NCI-H748 treated with DMSO at 0.1 percent for 48 hours (cell line): ENCODE measurements at regions not wholly inside any gene's neighbourhood (a gene's known extent, or its start where the extent isn't known, plus 50 kb on each side); places are given as distances from the start of the nearest gene placed in this dataset.

ENCODE experiments used
- DNase-seq: peaks from one replicate; lab custom pipeline; 2025; lab: John Stamatoyannopoulos, UW

DNA sequence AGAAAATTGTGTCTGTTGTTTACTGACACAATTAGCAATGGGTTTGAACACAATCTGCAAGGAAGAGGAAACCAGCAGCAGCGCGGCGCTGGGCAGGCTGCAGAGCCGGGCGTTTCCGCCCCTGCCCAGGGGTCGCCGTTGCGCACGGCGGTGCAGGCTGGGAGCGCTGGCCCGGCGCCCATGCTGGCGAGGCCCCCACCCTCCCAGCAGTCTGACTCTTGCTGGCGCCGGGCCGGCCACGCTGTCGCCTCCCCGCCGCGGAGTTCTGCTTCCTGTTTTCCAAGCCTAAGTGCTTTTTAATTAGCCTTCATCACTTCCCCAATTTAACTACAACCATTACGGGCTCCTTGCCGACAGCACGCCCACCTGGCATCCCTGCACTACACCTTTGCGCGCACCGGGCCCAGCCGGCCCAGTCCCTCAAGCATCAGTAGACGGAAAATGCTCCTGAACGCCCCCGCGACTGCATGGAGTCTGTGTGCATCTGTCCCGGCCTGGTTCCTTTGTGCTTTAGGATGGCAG is 212.1 kb downstream of the GXYLT1 start:
- DNase-seq, result peak; percentile 100

DNA sequence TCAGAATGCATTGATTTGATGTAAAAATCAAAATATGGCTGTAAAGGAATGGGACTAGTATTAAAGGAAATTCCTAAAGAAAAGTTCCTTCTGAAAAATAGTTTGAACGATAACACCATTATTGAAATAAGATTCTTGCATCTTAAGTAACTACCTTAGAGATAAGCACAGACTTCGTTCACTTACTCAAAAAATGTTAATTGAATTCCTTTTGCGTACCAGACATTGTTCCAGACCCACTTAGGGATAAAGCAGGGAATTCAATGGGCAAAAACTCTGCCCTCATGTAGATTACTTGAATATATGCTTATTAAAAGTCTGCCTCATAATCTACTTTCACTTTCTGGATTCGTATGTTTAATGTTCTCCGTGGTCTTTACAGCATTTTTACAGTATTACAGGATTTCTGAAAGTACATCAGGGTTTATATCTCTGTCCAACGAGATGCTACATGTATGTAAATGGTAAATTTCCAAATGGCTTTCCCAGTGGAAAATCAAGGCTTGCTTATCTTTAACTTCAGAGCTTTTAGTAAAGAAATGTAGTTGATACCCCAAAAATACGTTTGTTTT is 213.7 kb downstream of the GXYLT1 start:
- DNase-seq, result no peak

DNA sequence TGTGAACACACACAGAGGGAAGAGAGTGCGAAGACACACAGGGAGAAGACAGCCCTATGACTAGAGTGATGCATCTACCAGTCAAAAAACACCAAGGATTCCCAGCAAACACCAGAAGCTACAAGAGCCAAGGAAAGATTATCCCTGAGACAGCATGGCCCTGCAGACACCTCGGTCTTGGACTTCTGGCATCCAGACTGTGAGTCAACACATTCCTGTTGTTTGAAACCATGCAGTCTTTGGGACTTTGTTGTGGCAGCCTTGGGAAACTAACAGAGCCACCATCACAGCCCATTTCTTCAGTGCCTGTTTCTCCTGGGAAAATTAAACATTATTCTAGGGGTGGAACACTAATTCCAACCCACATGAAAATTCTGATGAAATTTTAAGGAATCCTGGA is 220.6 kb downstream of the GXYLT1 start:
- no peak for DNase-seq

DNA sequence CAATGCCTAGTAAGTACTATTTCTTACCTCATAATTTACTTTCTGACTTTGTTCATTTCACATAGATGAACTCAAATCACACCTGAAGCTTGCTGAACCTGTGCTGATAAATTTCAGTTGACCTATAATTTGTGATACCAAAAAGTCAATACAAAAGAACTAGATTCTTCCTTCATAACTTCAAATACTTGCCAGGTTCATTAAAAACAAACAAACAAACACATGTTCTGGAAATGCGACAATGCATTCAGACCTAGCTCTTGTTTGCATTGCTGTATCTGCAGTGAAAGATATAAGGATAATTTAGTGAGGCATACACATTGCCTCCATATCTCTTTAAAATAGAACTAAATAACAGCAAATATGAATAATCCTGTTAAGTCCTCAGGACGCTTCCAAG is 221.3 kb downstream of the GXYLT1 start:
- DNase-seq, result no peak

DNA sequence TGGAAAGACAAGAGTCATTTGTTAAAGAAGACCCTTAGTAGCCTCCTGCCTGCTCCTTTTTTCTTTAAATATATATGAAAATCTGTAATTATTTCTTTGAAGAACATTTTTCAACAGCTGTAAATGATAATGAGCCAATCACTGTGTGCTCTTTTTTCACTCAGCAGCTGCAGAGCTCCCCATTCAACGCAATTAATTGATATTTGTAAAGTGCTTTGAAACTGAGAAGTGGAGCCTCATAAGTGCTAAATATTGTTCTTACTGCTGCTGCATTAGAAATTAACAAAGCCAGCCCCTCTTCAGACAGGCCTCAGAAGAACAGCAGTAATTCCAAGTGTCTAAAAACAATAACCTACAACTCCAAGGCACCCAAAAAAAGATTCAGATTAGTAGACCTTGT is 224.3 kb downstream of the GXYLT1 start:
- DNase-seq, result peak; percentile 98

DNA sequence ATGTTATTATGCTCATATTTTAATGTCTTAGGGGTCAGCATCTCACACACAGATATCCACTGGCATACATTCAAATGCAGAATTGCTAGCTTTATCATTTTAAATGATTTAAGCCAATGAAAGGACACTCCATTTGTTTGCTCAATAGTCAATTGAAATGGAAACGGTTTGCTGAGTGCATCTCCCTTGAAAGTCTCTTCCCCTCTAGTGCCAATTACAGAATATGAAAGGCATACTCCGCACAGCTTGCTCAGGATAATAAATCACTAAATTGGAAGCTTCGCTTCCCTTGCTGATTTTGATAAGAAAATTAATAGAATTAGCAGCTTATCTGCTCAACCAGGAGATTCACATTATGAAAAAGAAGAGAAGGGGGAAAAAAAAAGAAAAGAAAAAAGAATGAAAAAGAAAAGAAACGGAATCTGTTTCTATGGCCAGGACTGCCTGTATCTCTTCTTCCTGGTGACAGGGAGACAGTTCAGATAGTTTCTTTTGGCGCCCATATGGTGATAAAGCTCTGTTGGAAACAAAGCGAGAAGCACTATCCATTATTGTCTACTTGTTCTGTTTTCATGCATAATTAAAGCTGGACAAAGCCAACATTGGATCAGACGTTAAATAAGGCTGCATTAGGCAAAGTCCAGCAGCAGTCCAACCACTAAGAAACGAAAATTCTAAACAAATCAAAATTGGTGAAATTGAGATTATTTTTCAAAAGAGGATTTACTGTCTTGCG is 225.0 kb downstream of the GXYLT1 start:
- peak; percentile 98 for DNase-seq

DNA sequence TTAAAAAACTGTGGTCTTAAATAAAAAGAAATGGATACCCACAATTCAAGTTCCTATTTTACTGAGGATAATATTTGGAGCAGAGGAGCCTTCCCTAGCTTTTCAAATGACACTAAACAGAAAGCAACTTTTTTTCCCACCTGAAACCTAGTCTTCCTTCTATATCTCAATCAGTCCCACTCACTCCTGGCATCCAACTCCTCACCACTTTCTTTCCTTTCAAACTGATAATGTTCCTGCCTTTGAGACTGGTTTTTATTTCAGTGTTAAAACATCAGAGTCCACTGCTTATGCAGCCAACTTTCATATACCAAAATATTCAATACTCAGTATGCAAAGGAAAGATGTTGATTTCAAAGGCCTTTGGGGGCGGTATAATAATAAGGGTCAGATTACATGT is 225.6 kb downstream of the GXYLT1 start:
- no peak for DNase-seq

DNA sequence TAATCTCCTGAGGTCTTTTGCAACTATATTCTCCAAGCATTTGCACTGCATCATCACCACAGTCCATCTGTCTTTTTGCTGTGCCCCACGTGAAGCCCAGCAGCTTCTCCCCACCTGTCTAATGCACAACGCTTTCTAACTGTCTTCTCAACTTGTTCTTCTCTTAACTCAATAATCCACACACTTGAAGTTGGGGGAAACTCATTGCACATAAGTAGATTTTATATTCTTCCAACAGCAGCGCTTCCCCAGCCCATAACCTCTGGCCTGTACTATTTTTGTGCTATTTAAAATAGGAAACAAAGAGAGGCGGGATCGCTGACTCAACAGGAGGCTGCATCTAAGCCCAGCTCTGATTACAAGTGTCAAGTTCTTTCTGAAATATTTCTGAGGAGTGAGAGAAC is 226.7 kb downstream of the GXYLT1 start:
- peak; percentile 82 for DNase-seq

DNA sequence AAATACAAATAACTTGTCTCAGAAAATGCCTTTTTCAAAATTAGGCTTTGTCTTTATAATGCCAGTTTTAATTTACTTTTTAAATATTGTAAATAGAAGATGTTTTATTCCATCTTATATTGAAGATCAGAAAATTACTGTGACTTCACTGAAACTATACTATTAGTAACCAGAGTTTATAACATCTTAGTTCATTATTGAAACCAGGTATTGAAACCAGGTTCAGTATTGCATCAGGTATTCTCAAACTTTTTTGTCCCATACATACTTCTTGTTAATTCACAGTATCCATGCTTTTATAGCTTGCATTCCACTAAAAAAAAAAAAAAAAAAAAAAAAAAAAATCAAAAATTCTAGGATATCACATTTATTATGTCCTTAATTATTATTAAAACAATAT is 227.5 kb downstream of the GXYLT1 start:
- no peak for DNase-seq

DNA sequence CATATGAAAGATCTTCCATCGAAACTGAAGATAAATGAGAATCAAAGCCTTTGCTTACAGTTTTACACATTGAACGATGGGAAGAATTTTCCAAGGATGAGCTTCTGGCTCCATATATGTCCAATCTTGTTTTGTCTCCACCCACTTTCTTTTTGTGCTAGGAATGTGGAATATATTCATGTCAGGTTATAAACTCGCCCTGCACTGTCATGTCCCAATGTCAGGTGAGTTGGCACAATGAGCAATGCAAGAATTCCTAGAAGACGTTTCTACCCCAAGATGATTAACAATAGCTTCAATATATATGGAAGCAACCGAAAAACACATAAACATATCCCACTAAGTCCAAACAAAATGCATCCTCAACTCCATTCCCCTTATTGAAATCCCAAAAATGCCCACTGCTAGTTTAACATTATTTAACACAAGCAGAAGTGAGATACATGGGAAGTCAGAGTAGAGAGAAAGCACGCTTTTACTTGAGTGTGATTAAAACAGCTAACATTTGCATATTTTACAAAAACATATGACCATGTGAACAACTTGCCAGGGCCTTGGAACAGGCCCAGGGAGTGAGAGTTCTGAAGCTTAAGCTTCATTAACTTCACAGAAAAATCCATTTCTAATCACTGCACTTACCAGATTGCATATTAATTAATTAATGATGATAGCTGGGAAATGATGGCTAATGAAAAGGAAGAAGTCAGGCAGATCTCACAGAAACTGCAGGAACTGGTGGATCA is 233.9 kb downstream of the GXYLT1 start:
- DNase-seq, result no peak

DNA sequence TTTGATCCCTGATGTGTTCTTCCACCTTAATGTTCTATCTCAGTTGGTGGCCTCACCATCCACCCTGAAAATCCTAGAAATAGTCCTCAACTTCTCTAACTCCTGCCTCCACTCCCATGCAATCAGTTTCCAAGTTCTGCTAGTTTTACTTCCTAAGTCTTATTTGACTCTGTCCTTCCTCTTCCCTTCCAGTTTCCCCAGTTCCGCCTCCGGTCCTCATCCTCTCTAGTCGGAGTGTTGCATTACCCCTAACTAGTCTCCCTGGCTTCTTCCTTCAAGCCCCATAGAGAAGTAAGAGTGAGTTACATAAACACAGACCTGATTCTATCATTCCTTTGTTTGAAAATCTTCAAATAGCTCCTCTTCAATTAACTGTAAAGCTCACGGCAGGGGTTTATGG is 236.5 kb downstream of the GXYLT1 start:
- DNase-seq, result no peak

DNA sequence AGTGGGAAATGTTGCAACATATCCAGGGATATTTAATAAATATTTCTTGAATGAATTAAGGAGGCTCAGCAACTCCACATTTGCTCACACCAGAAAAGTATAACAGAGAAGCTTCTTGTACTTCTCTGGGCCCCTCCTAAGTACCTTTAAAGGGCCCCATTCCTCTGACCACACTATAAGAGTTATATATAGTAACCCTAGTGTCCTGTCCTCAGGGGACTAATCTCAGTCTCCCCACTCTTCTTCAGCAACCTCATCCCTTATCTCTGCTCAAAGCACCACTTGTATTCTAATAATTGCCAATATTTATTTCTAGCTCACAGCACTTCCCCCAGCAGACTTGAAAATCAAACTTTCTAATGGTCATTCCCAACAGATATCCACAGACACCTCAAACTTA is 237.1 kb downstream of the GXYLT1 start:
- no peak for DNase-seq

DNA sequence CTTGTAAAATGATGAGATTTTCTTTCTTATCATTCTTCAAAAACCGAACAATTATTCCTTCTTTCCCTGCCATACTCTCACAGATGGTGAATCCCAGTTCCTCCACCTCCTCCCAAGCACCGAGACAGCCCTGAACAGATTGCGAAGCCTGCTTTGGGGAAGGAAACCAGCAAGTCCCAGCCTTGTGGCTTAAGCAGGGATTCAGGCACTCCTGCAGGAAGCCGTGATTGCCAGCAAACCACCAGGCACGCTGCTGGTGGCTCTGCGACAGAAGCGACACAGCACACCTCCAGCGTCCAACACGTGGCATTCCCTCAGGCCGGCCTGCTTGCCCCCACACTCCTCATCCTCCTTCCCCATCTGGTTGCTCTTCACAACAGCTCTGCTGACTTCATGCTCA is 237.7 kb downstream of the GXYLT1 start:
- DNase-seq, result no peak

DNA sequence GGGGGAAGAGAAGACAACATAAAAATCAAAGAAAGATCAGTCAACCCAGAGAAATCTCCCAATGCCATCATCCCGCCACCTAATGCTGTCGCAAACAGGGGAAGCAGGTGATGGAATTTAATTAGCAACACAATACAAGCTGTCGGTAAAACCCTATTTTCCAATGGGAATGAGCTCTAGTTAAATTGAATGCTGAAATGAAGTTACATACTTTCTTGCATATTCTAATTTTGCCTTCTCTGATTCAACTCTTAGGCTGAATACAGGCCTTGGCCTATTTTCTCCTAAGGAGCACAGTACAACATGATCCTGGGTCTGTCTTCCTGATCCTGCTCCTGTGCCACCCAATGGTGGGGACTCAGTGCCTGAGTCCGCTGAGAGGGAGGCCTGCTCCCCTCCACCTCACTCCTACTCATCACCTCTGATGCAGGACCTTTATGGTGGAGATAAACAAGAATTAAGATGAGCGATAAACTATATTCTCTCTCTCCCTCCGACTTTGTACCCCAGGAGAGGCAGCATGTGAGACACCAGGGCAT is 238.8 kb downstream of the GXYLT1 start:
- DNase-seq, result no peak

DNA sequence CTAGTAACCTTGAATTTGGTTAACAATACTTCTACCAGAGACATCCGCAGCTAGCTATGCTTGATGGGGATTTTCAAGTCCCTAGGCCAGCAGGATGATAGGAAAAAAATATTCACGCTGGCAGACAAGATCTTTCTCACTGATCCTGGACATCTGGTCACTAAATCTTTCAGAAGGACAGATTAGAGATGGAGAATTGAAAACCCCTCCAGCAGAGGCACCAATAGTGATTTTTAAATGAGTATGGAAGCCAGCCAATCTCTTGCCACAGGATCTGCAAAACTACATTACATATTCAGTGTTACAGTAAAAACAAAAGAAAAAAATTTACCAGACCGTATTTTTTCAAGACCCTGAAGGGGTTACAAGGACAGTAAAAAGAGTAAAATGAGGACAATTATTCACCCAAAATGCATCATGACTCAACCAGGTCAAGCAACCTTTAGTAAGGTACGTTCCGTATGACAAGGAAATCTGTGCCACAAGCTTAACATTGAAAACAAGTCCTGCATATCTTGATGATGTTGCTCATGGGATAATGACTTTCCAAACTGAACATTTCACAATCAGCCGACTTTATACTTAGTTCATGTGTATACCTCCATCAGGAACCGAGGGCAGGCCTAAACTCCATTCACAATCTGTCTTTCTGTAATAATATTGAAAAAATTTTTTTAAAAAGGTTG is 239.5 kb downstream of the GXYLT1 start:
- no peak for DNase-seq

DNA sequence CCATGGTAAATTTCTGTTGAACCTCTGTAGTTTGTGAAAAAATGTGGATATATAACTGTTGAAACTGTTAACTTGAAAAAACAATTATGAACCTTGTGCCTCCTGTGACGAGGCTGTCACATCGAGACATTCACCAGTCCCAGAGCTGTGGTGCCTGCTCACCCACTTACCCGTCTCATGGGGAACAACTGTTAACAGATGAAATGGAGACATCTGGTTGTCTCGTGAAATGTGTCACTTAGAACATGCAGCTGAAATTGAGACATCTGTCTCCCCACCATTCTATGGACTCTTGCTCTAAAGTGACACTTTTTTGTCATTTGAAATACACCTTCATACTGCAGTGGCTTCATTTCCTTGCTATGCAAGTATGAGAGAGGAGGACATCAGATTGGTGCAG is 240.6 kb downstream of the GXYLT1 start:
- DNase-seq, result no peak

DNA sequence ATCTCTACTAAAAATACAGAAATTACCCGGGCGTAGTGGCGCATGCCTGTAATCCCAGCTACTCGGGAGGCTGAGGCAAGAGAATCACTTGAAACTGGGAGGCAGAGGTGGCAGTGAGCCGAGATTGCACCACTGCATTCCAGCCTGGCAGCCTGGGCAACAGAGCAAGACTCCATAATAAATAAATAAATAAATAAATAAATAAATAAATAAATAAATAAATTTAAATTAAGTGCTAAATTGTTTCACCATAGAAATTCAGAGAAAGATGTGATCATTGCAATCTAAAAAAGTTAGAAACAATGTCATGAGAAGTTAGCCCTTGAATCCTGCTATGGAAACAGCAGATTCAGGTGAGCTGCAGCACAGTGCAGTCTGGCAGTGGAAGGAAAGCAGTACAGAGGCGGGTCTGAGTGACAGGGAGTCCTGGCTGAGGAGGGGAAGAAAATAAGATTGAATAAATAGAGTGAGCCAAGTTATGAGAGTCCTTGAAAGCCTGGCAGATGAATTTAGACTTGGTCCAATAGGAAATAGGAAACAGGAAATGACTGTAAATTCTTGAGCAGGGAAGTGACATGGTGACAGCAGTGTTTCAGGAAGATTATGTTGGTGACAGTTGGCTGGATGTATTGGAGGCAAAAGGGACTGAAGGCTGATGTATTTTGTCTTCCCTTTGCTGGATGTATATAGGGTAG is 241.5 kb downstream of the GXYLT1 start:
- DNase-seq, result no peak

DNA sequence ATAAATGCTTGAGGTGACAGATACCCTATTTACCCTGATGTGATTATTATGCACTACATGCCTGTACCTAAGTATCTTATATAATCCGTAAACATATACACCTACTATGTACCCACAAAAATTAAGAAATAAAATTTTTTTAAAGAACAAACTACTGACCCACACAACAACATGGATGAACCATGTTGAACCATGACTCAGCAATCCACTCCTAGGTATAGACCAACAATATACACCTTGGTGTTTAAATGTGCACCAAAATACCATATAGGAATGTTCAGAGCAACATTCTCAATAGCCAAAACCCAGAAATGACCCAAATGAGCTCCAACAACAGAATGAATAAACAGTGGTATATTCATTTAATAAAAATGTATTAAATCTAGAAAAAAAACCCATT is 245.1 kb downstream of the GXYLT1 start:
- DNase-seq, result no peak

DNA sequence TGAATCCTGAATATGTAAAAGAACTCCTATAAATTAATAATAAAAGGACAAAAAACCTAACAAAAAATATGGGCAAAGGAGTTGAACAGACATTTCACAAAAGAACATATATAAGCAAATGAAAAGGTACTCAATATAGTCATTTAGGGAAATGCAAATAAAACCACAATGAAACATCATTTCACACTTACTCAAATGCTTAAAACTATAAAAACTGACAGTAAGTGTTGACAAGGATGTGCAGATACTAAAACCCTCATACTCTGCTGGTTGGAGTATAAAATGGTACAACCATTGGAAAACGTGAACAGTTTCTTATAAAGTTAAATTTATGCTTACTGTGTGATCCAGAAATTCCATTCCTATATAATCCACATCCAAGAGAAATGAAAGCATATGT is 247.1 kb downstream of the GXYLT1 start:
- no peak for DNase-seq

DNA sequence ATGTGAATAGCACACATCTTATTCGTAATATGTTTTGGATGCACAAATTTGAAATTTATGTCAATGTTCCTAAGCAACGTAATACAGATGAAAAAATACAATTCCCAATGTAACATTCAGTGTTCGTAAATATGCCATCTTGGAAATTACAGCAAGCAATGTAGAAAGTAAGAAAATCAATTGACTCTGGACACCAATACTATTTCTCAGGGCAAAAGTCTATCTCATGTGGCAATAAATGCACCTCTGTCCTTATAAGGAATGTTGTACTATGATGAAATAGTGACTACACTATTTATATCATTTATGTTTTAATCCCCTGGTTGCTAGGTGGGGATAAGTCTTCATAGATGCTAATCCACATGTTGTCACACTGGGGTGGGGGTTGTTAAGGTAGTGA is 251.2 kb downstream of the GXYLT1 start:
- DNase-seq, result no peak

DNA sequence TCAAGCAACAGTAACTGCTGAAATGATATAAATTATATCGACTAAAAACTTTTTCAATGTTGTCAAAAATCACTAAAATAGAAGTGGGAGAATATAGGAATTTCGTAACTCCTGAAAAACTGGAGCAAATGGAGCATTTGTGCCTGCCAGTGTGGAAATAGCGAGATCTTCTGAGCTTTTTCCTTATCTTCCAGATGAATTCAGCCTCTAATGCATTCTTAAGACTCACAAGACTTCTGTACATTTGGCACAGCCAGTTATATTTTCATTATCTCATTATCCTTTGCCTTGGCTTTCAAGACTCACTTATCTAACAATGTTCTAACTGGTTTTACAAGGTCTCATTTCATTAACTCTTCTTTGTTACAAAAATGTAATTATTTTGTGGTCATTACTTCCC is 252.4 kb downstream of the GXYLT1 start:
- no peak for DNase-seq

DNA sequence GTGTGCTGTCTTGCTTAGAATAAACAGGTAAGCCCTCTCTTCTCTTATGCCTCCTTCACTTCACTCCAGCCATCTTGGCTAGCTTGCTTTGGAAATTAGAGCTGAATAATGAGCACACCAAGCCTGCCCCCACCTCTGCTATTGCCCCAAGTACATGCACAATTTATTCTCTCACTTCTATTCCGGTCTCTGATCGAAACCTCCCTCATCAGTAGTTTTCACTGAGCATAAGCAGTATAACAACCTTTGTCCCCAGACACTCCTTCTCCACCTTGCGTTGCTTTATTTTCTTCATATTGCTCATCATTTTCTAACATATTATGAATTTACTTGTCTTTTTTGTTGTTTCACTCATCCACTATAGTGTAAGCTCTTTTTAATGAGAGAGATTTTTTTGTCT is 253.4 kb downstream of the GXYLT1 start:
- DNase-seq, result no peak
